Stomach smooth muscle (tissue), 2 donors: ENCODE measurements at regions not wholly inside any gene's neighbourhood (a gene's known extent, or its start where the extent isn't known, plus 50 kb on each side); places are given as distances from the start of the nearest gene placed in this dataset.

ENCODE experiments used
- H3K27ac ChIP-seq: one replicate; pipeline ENCODE4 v1.7.0; 2013; ENCODE audit warnings: mild to moderate bottlenecking, low read length, inconsistent platforms
- H3K27me3 ChIP-seq, 2 donors: one replicate each; pipeline ENCODE4 v1.7.0; 2013; ENCODE audit warnings: low read length in 2 of 2; ENCODE audit not compliant: insufficient read depth in 2 of 2, control insufficient read depth in 1 of 2
- H3K36me3 ChIP-seq, 2 donors: one replicate each; pipeline ENCODE4 v1.7.0; 2013; ENCODE audit warnings: low read length in 2 of 2; ENCODE audit not compliant: control insufficient read depth in 2 of 2, insufficient read depth in 2 of 2
- H3K4me1 ChIP-seq: one replicate; pipeline ENCODE4 v1.7.0; 2013; ENCODE audit warnings: low read length; ENCODE audit not compliant: control insufficient read depth, insufficient read depth
- H3K4me3 ChIP-seq, 2 donors: one replicate each; pipeline ENCODE4 v1.7.0; 2013; ENCODE audit warnings: low read length in 2 of 2
- H3K9ac ChIP-seq, 2 donors: one replicate each; pipeline ENCODE4 v1.7.0; 2013; ENCODE audit warnings: low read length in 2 of 2, mild to moderate bottlenecking in 1 of 2
- H3K9me3 ChIP-seq, 2 donors: one replicate each; pipeline ENCODE4 v1.7.0; 2013; ENCODE audit warnings: low read length in 2 of 2; ENCODE audit not compliant: control insufficient read depth in 2 of 2
- donor health status: healthy.
- donor health status: Pancreatic carcinoma.

GRCh38 chr17:59508999-59509625 lies 56.3 kb upstream of the DHX40 start:
- no peak overlapping the region for H3K27ac ChIP-seq
- no peak overlapping the region for H3K9ac ChIP-seq
- H3K27me3 ChIP-seq: no peaks in the 10 kb centered on the region
- no peaks in the 10 kb centered on the region for H3K36me3 ChIP-seq
- H3K4me3 ChIP-seq: no peak overlapping the region
- H3K4me1 ChIP-seq: peaks cover 1% of the 10 kb centered on the region
- H3K9me3 ChIP-seq: no peaks in the 10 kb centered on the region

- Histone ChIP-seq H3K9me3 (no peaks in the 10 kb centered on the region), H3K9ac (no peak overlapping the region), H3K27me3 (no peaks in the 10 kb centered on the region), H3K4me3 (no peak overlapping the region), H3K4me1 (peaks cover 4% of the 10 kb centered on the region), H3K36me3 (no peaks in the 10 kb centered on the region), H3K27ac (no peak overlapping the region)
These were observed 54.8 kb upstream of the DHX40 start for GRCh38 chr17:59510611-59511010.

GRCh38 chr17:59511726-59512125 lies 53.7 kb upstream of the DHX40 start:
- H3K27me3 ChIP-seq: no peaks in the 10 kb centered on the region
- H3K36me3 ChIP-seq: no peaks in the 10 kb centered on the region
- H3K4me3 ChIP-seq: no peak overlapping the region
- no peaks in the 10 kb centered on the region for H3K9me3 ChIP-seq
- H3K9ac ChIP-seq: no peak overlapping the region
- H3K4me1 ChIP-seq: peaks cover 4% of the 10 kb centered on the region
- no peak overlapping the region for H3K27ac ChIP-seq

GRCh38 chr17:59512844-59513385 lies 52.5 kb upstream of the DHX40 start:
- no peak overlapping the region for H3K27ac ChIP-seq
- H3K4me3 ChIP-seq: no peak overlapping the region
- H3K27me3 ChIP-seq: no peaks in the 10 kb centered on the region
- H3K36me3 ChIP-seq: no peaks in the 10 kb centered on the region
- peaks cover 4% of the 10 kb centered on the region for H3K4me1 ChIP-seq
- H3K9ac ChIP-seq: no peak overlapping the region
- no peaks in the 10 kb centered on the region for H3K9me3 ChIP-seq

- peaks cover 4% of the 10 kb centered on the region for H3K4me1 ChIP-seq
- no peak overlapping the region for H3K27ac ChIP-seq
- H3K36me3 ChIP-seq: no peaks in the 10 kb centered on the region
- no peak overlapping the region for H3K9ac ChIP-seq
- H3K4me3 ChIP-seq: no peak overlapping the region
- no peaks in the 10 kb centered on the region for H3K9me3 ChIP-seq
- H3K27me3 ChIP-seq: no peaks in the 10 kb centered on the region
These were observed 51.2 kb upstream of the DHX40 start for GRCh38 chr17:59513934-59514841.
